Muscle of leg (tissue), 3 donors: ENCODE measurements at regions not wholly inside any gene's neighbourhood (a gene's known extent, or its start where the extent isn't known, plus 50 kb on each side); places are given as distances from the start of the nearest gene placed in this dataset.

Experiments
- DNase-seq: peaks from one replicate; pipeline ENCODE4 v3.0.0; 2013
- H3K27ac ChIP-seq: one replicate; pipeline ENCODE4 v1.5.1; 2013; ENCODE audit warnings: mild to moderate bottlenecking, low read length, control low read depth
- H3K27me3 ChIP-seq: one replicate; pipeline ENCODE4 v1.6.1; 2013; ENCODE audit warnings: low read length; ENCODE audit not compliant: control insufficient read depth, insufficient read depth
- H3K36me3 ChIP-seq: one replicate; pipeline ENCODE4 v1.6.1; 2013; ENCODE audit warnings: low read length; ENCODE audit not compliant: control insufficient read depth, insufficient read depth
- H3K4me1 ChIP-seq: one replicate; pipeline ENCODE4 v1.6.1; 2013; ENCODE audit warnings: low read length; ENCODE audit not compliant: control insufficient read depth, insufficient read depth
- H3K4me3 ChIP-seq: one replicate; pipeline ENCODE4 v1.5.1; 2013; ENCODE audit warnings: low read length, control low read depth
- H3K9me3 ChIP-seq: replicated peaks from 2 replicates; pipeline ENCODE4 v1.6.1; 2013; ENCODE audit warnings: low read depth, low read length; ENCODE audit not compliant: control insufficient read depth
- WGBS: methylation state at CpG from one replicate; pipeline ENCODE4 v1.1.5; 2013; ENCODE audit warnings: missing lambda C conversion rate; ENCODE audit not compliant: insufficient coverage; 5-methylcytosine and 5-hydroxymethylcytosine counted together

DNA sequence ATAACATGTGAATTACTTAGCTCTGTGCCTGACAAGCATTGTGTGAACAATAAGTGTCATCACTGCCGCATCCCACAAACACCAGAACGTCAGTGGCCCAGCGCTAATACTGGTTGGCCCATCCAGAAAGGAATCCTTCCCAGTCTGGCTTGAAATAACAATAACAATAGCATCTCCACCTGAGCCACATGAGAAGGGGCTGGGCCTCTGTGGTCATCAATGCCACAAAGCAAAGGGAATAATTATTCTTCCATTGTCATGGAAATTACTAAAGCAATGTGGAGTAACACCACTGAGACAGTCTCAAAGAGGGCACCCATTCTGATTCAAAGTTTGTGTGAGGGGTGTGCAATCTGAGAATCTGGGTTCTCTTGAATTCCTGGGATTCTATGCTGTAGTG is 105.7 kb upstream of the INHBA start:
- Histone ChIP-seq H3K4me3 (no peak overlapping the region), H3K27me3 (no peaks in the 10 kb centered on the region), H3K9me3 (no peaks in the 10 kb centered on the region), H3K27ac (no peak overlapping the region), H3K36me3 (no peaks in the 10 kb centered on the region), H3K4me1 (no peaks in the 10 kb centered on the region)
- 100% methylated on average over 1 of the region's 3 CpGs for WGBS
- no peak for DNase-seq

DNA sequence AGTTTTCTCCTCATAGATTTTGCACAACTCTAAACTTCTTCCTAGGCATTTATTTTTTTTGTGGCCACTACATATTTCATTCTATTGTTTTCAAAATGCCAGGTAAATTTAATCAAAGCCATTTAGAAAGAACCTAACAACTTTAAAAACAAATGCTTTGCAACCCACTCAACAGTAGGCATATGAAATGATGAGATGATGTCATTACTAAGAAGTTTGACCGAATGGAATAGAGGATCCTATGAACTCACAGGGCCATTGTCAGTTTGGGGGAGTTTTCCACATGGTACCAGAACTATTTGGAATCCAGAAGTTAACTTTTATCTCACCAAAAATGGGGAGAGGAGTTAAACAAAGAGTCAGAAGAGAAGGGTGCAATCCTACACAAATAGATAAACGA is 100.7 kb upstream of the INHBA start:
- no peaks in the 10 kb centered on the region for H3K4me1 ChIP-seq
- no peak overlapping the region for H3K4me3 ChIP-seq
- WGBS, result no CpG with 5 or more reads among the region's 2 CpGs
- H3K36me3 ChIP-seq, result no peaks in the 10 kb centered on the region
- H3K9me3 ChIP-seq, result no peaks in the 10 kb centered on the region
- DNase-seq, result no peak
- H3K27ac ChIP-seq, result no peak overlapping the region
- no peaks in the 10 kb centered on the region for H3K27me3 ChIP-seq

DNA sequence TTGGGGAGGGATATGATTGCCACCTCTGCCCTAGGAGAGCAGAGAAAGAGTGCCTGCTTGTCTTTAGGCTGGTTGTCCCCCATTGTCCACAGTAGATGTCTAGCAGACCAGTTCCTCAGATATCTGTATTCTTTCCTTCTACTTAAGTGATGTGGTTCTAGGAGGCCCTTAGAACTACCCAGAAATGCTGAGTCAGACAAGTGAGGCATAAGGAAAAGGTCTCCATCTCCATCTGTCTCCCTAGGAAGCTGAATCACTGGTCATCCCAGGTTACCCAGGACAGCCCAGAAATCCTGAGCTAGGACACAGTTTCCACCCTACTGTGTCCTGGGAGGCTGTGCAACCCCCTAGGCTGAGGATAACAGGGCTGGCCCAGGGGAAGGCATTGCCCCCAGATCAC is 93.4 kb upstream of the INHBA start:
- H3K4me1 ChIP-seq, result no peaks in the 10 kb centered on the region
- no peak overlapping the region for H3K4me3 ChIP-seq
- no peaks in the 10 kb centered on the region for H3K27me3 ChIP-seq
- H3K9me3 ChIP-seq, result no peaks in the 10 kb centered on the region
- DNase-seq, result no peak
- no peak overlapping the region for H3K27ac ChIP-seq
- H3K36me3 ChIP-seq, result no peaks in the 10 kb centered on the region

DNA sequence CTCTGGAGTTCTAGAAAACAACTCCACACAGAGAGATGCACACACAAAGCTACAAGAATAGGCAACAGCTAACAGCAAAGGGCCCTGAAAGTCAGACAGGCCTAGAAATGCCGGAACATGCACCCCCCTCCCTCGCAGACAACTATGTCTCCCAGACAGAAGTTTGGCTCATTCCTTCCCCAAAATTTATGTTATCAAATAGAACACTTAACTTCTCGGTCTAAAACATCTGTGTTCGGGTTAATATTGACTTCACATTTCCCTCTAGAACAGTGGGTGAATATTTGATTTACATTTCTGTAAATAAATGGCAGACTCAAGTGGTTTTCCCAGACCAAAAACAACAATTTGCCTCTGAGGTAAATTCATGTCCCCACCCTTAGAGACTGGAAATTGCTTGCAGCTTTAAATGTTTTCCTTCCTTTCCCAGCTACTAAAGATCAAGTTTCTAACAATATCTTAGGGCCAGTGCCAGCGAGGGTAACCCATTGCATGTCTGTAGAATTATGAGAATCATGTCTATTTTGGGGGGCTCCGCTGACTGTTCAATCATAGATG is 92.5 kb upstream of the INHBA start:
- DNase-seq, result no peak
- Histone ChIP-seq H3K9me3 (no peaks in the 10 kb centered on the region), H3K27me3 (no peaks in the 10 kb centered on the region), H3K36me3 (no peaks in the 10 kb centered on the region), H3K4me3 (no peak overlapping the region), H3K4me1 (no peaks in the 10 kb centered on the region), H3K27ac (no peak overlapping the region)
- 61% methylated on average over 3 of the region's 6 CpGs for WGBS

DNA sequence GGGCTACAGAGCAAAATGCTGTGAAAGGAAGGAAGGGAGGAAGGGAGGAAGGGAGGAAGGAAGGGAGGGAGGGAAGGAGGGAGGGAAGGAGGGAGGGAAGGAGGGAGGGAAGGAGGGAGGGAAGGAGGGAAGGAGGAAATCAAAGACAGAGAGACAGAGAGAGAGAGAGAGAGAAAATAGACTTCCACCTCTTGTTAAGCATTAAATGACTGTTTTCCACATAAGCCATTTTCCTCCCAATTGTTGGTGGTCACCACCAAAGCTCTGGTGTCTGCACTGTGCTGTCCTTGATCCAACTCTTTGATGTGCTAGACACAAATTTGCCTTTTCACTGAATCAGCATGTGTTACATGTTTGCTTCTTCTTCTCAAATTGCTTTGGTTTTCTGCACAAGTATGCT is 90.7 kb upstream of the INHBA start:
- Histone ChIP-seq H3K4me1 (no peaks in the 10 kb centered on the region), H3K9me3 (no peaks in the 10 kb centered on the region), H3K4me3 (no peak overlapping the region), H3K27ac (no peak overlapping the region), H3K27me3 (no peaks in the 10 kb centered on the region), H3K36me3 (no peaks in the 10 kb centered on the region)
- DNase-seq, result no peak

DNA sequence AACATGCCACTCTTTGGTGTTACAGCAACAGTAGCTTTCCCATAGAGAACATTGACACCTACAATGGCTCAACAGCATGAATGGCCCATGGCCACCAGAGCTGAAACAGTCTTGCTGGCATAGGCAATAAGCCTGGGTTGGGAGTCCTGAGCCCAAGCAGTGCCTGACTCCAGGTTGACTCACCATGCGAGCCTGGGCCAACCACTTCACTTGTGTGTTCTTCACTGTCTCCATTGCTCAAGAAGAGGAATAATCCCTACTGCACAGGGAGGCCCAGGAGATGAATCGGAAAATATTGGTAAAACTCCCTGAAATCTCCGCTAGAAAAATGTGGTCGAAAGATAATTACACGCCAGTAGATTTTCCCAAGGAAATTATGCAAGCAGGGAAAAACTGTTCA is 89.2 kb upstream of the INHBA start:
- H3K4me3 ChIP-seq, result no peak overlapping the region
- no peaks in the 10 kb centered on the region for H3K27me3 ChIP-seq
- H3K4me1 ChIP-seq, result no peaks in the 10 kb centered on the region
- no peak for DNase-seq
- H3K36me3 ChIP-seq, result no peaks in the 10 kb centered on the region
- no CpG with 5 or more reads among the region's 5 CpGs for WGBS
- H3K27ac ChIP-seq, result no peak overlapping the region
- H3K9me3 ChIP-seq, result no peaks in the 10 kb centered on the region

DNA sequence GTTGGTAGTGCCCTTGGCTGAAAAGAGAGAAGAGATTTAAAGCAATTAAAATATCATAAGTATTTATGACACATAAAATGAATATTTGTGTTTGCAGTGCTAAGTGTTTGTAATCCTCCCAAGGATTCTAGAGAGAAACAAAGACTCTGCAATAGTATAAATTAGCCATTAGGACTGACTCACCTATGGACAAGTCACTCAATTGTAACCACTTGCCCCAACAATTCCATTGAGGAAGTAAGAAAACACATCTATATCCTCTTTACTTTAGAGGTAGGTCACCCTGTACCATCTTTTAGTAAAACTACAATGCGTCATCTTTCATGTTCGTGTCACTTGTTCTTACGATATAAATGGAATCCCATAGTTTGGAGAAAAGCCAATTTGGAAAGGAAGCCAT is 85.7 kb upstream of the INHBA start:
- Histone ChIP-seq H3K27me3 (no peaks in the 10 kb centered on the region), H3K4me1 (no peaks in the 10 kb centered on the region), H3K36me3 (no peaks in the 10 kb centered on the region), H3K9me3 (no peaks in the 10 kb centered on the region), H3K4me3 (no peak overlapping the region), H3K27ac (no peak overlapping the region)
- no CpG with 5 or more reads among the region's 3 CpGs for WGBS
- no peak for DNase-seq

DNA sequence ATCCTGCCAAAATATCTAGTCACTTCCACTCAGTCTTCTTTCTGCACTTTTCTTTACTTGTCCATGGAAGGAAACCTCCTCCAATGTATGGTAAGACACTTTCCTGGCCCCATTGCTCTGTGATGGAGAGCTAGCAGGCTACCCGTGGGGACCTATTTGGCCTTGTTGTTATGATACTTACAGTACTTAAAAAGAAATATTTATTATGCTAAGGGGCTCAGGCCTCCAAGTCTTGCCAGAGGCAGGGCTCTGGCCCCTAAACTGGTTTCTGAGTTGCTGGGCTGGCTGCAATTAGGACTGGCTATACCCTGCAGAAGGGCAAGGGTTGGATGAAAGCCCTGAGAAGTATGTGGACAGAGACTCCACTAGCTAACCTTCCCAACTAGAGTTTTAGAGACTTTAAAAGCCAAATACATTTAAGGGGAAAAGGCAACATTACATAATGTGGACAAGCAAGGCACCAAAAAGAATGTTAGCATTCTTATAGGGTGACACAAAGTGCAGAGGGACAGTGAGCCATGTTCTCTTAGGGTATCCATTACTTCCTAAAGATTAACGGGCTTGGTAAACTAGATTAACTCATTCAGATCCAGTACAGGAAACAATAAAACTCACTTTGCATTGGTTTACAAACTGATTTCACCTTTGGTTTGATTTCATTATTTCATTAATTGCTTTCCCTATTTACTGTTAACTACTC is 84.9 kb upstream of the INHBA start:
- Histone ChIP-seq H3K36me3 (no peaks in the 10 kb centered on the region), H3K4me3 (no peak overlapping the region), H3K27ac (no peak overlapping the region), H3K27me3 (no peaks in the 10 kb centered on the region), H3K4me1 (no peaks in the 10 kb centered on the region), H3K9me3 (no peaks in the 10 kb centered on the region)
- peak; percentile 60 for DNase-seq
- no CpG with 5 or more reads among the region's 2 CpGs for WGBS

DNA sequence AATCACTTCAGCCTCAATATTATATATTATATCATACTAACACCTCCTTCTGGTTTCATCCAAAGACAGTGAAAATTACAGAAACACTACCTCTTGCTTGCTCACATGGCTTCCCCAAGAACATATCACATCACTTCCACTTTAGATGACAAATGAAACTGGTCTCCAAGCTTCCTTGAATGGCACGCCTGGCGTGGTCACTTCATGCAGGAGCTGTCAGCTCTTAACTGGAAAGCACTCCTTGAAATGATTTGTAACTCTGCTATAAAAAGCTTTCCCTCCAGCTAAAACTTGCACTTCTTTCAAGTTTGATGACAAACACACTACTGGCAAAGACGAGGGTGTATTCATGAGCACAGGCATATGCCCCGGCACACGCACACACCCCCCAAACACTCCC is 84.1 kb upstream of the INHBA start:
- WGBS, result 60% methylated on average over 1 of the region's 5 CpGs
- Histone ChIP-seq H3K27ac (no peak overlapping the region), H3K4me3 (no peak overlapping the region), H3K36me3 (no peaks in the 10 kb centered on the region), H3K9me3 (no peaks in the 10 kb centered on the region), H3K27me3 (no peaks in the 10 kb centered on the region), H3K4me1 (no peaks in the 10 kb centered on the region)
- no peak for DNase-seq

DNA sequence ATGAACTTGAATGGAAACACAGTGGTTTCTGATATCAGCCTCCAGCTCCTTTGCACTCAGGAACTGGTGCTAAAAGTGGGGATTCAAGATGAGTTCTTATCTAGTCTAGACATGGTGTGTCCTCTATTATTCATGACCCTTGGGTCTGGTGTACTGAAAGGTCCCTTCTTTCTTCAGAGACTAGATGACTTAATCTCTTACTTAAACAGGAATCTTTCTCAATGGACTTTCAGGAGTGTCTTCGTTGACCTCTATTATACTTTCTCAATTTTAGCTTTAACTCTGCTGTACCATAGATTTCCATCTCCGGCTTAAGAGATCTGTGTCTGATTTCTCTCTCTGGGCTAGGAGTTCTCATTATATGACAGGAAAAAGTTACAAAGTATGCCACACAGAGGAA is 83.5 kb upstream of the INHBA start:
- H3K4me3 ChIP-seq, result no peak overlapping the region
- DNase-seq, result no peak
- no CpG with 5 or more reads among the region's 2 CpGs for WGBS
- H3K27me3 ChIP-seq, result no peaks in the 10 kb centered on the region
- H3K36me3 ChIP-seq, result no peaks in the 10 kb centered on the region
- no peak overlapping the region for H3K27ac ChIP-seq
- H3K9me3 ChIP-seq, result no peaks in the 10 kb centered on the region
- H3K4me1 ChIP-seq, result no peaks in the 10 kb centered on the region

DNA sequence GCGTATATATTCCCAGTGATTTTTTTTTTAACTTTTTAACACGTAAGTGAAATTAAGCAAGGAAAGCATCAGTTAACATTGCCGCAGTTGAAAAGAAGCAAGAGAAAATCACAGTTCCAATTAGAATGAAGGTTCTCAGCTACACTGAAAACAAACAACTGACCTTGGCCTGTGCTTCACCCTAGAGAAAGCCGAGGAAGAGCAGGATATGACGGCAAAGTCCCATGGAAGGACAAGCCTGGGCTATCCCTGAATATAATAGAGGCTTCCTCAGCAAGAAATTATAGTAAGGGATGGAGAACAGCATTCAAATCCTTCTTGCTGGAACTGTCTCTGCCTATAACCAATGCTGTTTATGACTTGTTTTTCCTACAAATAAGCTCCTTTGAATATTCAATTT is 83.0 kb upstream of the INHBA start:
- Histone ChIP-seq H3K27ac (no peak overlapping the region), H3K4me1 (no peaks in the 10 kb centered on the region), H3K27me3 (no peaks in the 10 kb centered on the region), H3K4me3 (no peak overlapping the region), H3K36me3 (no peaks in the 10 kb centered on the region), H3K9me3 (no peaks in the 10 kb centered on the region)
- DNase-seq, result no peak
- WGBS, result 60% methylated on average over 1 of the region's 5 CpGs
